ENCODE measurements at regions not wholly inside any gene's neighbourhood (a gene's known extent, or its start where the extent isn't known, plus 50 kb on each side); places are given as distances from the start of the nearest gene placed in this dataset.

GRCh38 chr5:67494186-67494855 lies 297.7 kb upstream of the CD180 start:
- in situ Hi-C loops (cut with HindIII; ENCODE audit: low sequenced_read_pairs): no loop called here

GRCh38 chr5:67493676-67494075 lies 297.1 kb upstream of the CD180 start:
- in situ Hi-C loops (cut with HindIII; ENCODE audit: low sequenced_read_pairs): no loop called here

GRCh38 chr5:67490543-67491321 lies 294.1 kb upstream of the CD180 start:
- in situ Hi-C loops (cut with HindIII; ENCODE audit: low sequenced_read_pairs): no loop called here

- in situ Hi-C loops (cut with HindIII; ENCODE audit: low sequenced_read_pairs): no loop called here
Measured at GRCh38 chr5:67488885-67489284, 292.3 kb upstream of the CD180 start.

- in situ Hi-C loops (cut with HindIII; ENCODE audit: low sequenced_read_pairs): no loop called here
Measured at GRCh38 chr5:67487862-67488261, 291.3 kb upstream of the CD180 start.

GRCh38 chr5:67483453-67484030 lies 286.9 kb upstream of the CD180 start:
- in situ Hi-C loops (cut with HindIII; ENCODE audit: low sequenced_read_pairs): no loop called here

- in situ Hi-C loops (cut with HindIII; ENCODE audit: low sequenced_read_pairs): no loop called here
Measured at GRCh38 chr5:67481362-67481761, 284.8 kb upstream of the CD180 start.

GRCh38 chr5:67478337-67478736 lies 281.7 kb upstream of the CD180 start:
- in situ Hi-C loops (cut with HindIII; ENCODE audit: low sequenced_read_pairs): no loop called here

GRCh38 chr5:67476995-67477394 lies 280.4 kb upstream of the CD180 start:
- in situ Hi-C loops (cut with HindIII; ENCODE audit: low sequenced_read_pairs): no loop called here

- in situ Hi-C loops (cut with HindIII; ENCODE audit: low sequenced_read_pairs): no loop called here
Measured at GRCh38 chr5:67476531-67476930, 279.9 kb upstream of the CD180 start.

GRCh38 chr5:67475489-67475888 lies 278.9 kb upstream of the CD180 start:
- in situ Hi-C loops (cut with HindIII; ENCODE audit: low sequenced_read_pairs): no loop called here

- in situ Hi-C loops (cut with HindIII; ENCODE audit: low sequenced_read_pairs): no loop called here
Measured at GRCh38 chr5:67474597-67475238, 278.1 kb upstream of the CD180 start.

GRCh38 chr5:67467110-67467509 lies 270.5 kb upstream of the CD180 start:
- in situ Hi-C loops (cut with HindIII; ENCODE audit: low sequenced_read_pairs): no loop called here

- in situ Hi-C loops (cut with HindIII; ENCODE audit: low sequenced_read_pairs): no loop called here
Measured at GRCh38 chr5:67465537-67466207, 269.1 kb upstream of the CD180 start.

- in situ Hi-C loops (cut with HindIII; ENCODE audit: low sequenced_read_pairs): no loop called here
Measured at GRCh38 chr5:67462147-67462546, 265.5 kb upstream of the CD180 start.

- in situ Hi-C loops (cut with HindIII; ENCODE audit: low sequenced_read_pairs): no loop called here
Measured at GRCh38 chr5:67459253-67459652, 262.7 kb upstream of the CD180 start.

- in situ Hi-C loops (cut with HindIII; ENCODE audit: low sequenced_read_pairs): no loop called here
Measured at GRCh38 chr5:67455970-67456369, 259.4 kb upstream of the CD180 start.

- in situ Hi-C loops (cut with HindIII; ENCODE audit: low sequenced_read_pairs): no loop called here
Measured at GRCh38 chr5:67454957-67455561, 258.5 kb upstream of the CD180 start.

GRCh38 chr5:67453111-67453905 lies 256.7 kb upstream of the CD180 start:
- in situ Hi-C loops (cut with HindIII; ENCODE audit: low sequenced_read_pairs): no loop called here

Data from DLD1 (cell line).